Hematopoietic multipotent progenitor cell treated with erythropoietin and hydrocortisone succinate and interleukin-3 and kit ligand, for 15 days (in vitro differentiated cells): ENCODE measurements at regions not wholly inside any gene's neighbourhood (a gene's known extent, or its start where the extent isn't known, plus 50 kb on each side); places are given as distances from the start of the nearest gene placed in this dataset.
"Not testable (repeated sequence)": the region's sequence is repeated elsewhere in the genome, so short reads cannot be mapped to it uniquely, and the experiment has no call there.

ENCODE experiments used
- DNase-seq: peaks from one replicate; pipeline ENCODE4 v3.0.0-alpha.2; 2015; ENCODE audit warnings: low spot score

DNA sequence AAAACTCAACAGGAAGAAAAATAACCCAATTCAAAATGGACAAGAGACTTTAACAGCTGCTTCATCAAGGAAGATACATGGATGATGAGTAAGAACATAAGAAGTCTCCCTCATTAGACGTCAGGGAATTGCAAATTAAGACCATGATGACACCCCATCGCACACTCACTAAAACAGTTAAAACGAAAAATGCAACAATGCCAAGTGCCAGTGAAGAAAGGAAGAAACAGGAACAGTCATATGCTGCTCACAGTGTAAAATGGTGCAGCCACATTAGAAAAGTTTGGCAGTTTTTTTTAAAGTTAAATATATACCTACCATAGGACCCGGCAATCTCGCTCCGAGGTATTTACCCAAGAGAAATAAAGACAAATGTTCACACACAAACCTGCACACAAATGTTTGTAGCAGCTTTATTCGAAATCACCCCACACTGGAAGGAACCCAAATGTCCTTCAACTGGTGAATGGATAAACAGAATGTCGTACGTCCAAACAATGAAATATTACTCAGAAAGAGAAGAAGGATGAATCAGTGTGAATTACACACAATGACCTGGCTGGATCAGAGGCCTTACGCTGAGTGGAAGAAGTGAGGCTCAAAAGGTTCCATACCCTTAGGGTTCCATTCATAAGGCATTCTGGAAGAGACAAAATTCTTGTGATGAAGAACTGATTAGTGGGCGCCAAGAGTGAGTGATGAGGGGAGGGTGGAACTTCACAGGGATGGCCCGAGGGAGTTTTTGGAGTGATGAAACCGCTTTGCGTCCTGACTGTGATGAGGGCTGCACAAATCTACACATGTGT, 110.3 kb downstream of the C16orf95 start:
- DNase-seq: no peak

DNA sequence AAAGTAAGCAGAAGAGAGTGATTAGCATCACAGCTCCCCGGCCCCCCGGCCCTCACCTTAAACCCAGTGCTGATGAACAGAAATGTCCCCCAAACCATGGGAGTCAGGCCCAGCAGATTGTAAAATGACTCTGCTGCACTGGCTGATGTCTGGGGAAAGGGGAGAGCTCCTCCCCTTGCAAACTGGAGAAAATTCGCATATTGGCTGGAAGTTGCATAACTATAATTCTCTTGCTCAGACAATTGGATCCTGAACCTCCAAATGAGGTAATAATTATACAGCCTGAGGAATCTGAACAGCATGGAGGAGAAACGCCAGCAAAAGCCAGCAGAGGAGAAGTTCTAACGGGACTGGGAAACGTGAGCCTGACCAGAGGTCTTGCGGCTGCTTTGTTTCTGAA, 109.7 kb downstream of the C16orf95 start:
- no peak for DNase-seq

DNA sequence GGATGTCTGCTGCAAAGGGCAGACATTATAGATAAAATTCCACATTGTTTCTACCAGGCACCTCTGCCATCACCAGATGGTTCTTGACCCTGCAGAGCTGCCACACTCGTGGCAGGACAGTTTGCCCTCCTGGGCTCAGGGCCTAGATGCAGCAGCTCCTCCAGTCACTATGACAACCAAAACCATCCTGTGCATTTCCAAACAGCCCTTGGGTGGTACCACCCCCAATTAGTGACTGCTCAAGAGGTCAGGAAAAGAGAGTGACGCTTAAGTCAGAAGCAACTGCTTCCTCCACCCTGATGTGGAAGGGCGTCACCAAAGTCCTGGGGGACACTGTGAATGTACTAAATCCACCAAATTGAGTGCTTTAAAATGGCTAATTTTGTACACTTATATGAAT, 109.2 kb downstream of the C16orf95 start:
- no peak for DNase-seq

DNA sequence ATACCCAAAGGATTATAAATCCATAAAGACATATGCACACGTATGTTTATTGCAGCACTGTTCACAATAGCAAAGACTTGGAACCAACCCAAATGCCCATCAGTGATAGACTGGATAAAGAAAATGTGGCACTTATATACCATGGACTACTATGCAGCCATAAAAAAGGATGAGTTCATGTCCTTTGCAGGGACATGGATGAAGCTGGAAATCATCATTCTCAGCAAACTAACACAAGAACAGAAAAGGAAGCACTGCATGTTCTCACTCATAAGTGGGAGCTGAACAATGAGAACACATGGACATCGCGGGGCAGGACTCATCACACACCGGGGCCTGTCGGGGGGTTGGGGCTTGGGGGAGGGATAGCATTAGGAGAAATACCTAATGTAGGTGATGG, 108.2 kb downstream of the C16orf95 start:
- DNase-seq: not testable (repeated sequence)

DNA sequence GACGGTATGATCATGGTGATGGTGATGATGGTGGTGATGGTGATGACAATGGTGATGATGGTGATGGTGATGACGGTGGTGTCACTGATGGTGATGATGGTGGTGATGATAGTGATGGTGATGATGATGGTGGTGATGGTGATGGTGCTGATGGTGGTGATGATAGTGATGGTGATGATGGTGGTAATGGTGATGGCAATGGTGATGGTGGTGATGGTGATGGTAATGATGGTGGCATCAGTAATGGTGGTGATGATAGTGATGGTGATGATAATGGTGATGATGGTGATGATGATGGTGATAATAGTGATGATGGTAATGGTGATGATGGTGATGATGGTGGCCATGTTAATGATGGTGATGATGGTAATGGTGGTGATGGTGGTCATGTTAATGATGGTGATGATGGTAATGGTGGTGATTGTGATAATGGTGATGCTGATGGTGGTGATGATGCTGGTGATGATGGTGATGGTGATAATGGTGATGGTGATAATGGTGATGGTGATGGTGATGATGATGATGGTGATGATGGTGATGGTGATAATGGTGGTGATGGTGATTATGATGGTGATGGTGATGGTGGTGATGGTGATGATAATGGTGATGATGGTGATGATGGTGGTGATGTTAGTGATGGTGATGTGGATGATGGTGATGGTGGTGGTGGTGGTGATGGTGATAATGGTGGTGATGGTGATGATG, 107.2 kb downstream of the C16orf95 start:
- no peak for DNase-seq

DNA sequence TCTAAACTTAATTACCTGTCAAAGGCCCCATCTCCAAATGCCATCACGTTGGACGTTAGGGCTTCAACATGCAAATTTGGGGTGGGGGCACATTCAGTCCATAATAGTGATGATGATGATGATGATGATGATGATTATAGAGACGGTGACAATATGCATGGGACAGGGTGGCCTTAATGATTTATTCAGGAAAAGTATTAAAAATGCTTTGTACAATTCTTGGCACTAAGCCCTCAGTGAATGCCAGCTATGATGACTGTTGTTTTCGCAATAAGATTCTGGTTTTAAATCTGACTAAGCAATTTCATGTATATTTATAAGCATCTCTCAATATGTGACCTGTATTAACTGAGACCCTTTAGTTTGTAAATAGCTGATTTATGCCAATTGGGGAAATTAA, 106.3 kb downstream of the C16orf95 start:
- no peak for DNase-seq

DNA sequence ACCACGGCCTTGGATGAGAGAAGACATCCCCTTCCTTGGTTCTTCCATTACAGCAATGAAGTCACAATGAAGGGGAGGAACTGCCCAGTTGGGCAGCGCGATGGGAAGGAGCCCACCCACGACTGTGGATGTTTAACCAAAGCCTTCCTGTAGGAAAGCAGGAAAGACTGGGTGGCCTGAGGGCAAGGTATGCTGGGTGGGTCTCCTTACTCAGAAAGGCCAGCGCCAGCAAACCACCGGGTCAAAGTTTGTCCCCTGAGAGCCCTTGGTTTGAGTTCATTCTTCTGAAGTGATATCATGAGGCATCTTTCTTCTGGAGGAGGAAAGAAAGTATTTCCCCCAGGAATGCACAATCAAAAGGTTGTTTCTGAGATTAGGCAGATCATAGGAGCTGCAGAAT, 105.2 kb downstream of the C16orf95 start:
- no peak for DNase-seq

DNA sequence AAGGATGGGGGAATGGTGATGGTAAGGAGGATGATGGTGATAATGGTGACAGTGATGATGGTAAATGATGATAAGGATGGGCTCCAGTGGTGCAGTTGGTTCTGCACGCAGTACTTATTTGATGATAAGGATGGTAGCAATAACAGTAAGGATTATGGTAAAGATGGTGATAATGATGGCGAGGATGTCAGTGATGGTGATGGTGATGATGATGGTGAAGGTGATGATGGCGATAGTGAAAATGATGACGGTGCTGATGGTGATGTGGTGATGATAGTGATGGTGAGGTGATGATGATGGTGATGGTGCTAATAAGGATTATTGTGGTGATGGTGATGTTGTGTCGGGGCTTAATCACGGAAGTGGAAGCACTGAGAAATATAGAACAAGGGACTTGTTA, 103.7 kb downstream of the C16orf95 start:
- DNase-seq: no peak

DNA sequence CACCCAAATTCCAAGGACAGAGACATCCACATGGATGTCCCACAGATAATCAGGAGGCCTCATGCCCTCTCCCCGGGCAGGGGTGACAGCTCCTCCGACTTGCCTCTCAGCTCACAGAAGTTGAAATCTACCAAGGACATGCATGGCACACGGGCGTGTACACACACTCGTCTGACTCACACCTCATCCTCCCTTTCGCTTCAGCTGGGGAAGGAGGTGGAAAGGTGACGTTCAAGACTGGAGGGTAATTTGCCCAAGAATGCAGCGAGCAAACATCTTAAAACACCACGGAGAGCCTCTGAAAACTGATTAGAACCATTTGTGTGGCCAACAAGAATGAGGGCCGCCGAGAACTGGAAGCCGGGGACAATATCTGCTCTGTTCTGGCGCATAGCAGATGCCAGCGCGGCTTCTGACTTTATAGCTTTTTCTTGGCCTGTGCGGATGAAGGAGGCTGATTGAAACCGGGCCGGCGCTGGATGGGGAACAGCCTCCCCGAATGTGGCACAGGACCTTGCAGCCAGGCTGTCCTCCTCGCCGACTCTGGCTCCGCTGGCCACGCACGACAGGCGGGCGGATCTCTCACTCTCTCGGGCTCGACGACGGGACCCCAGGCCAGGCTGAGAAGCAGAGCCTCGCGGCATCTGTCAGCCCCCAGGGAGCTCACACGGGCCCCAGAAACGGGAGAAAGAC, 100.9 kb downstream of the C16orf95 start:
- DNase-seq: no peak

DNA sequence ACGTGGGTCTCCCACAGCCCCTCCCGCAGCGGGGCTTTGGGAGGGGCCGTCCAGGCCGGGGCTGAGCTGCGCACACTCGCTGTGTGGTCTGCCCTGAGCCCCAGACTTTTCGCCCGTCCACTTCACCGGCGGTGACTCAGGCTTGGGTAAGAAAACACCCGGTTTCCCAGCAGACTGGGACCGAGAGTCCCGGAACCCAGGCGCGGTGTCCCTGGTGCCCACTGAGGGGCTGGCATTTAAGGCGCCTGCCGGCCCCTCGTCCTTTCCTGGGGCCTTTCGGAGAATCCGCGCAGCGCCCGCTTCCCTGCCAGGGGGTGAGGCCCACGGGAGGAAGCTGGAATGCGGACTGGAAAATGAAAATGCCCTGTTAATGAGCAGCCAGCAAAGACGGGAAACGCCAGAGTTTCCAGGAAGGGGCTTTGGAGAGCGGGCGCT, 100.3 kb downstream of the C16orf95 start:
- no peak for DNase-seq

DNA sequence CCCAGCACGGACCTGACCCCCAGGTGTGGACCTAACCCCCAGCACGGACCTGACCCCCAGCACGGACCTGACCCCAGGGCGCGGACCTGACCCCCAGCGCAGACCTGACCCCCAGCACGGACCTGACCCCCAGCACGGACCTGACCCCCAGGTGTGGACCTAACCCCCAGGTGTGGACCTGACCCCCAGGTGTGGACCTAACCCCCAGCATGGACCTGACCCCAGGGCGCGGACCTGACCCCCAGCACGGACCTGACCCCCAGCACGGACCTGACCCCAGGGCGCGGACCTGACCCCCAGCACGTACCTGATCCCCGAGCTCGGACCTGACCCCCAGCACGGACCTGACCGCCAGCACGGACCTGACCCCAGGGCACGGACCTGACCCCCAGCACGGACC, 99.4 kb downstream of the C16orf95 start:
- not testable (repeated sequence) for DNase-seq

DNA sequence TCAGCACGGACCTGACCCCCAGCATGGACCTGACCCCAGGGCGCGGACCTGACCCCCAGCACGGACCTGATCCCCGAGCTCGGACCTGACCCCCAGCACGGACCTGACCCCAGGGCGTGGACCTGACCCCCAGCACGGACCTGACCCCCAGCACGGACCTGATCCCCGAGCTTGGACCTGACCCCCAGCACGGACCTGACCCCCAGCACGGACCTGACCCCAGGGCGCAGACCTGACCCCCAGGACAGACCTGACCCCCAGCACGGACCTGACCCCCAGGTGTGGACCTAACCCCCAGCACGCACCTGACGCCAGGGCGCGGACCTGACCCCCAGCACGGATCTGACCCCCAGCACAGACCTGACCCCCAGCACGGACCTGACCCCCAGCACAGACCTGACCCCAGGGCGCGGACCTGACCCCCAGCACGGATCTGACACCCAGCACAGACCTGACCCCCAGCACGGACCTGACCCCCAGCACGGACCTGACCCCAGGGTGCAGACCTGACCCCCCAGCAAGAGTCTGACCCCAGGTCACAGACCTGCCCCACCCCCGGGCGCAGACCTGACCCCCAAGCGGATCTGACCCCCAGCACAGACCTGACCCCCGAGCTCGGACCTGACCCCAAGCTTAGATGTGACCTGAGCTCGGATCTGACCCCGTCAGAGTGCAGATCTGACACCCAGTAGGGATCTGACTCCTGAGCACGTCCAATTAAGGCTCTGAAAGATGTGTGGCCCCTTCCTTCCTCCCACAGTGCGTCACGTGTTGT, 98.7 kb downstream of the C16orf95 start:
- no peak for DNase-seq

DNA sequence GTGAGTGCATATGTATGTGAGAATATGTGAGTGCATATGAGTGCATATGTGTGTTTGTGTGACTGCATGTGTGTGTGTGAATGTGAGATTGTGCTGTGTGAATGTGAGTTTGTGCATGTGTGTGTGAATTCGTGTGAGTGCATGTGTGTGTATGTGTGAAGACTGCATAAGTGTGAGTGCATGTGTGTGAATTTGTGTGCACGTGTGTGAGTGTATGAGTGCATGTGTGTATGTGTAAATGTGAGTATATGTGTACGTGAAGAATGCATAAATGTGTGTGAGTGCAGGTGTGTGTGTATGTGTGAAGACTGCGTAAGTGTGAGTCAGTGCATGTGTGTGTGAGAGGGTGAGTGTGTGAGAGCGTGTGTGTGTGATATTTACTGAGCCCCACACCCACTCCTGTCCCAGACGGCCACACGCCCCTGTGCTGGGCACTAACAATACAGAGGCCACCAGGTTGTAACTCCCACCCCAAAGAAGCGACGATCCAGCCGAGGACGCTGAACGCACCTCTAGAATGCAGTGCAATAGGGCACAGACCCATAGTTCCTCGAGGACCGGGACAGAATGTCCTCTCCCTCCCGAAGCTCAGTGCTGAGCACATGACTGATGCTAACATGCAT, 97.8 kb downstream of the C16orf95 start:
- DNase-seq: no peak

DNA sequence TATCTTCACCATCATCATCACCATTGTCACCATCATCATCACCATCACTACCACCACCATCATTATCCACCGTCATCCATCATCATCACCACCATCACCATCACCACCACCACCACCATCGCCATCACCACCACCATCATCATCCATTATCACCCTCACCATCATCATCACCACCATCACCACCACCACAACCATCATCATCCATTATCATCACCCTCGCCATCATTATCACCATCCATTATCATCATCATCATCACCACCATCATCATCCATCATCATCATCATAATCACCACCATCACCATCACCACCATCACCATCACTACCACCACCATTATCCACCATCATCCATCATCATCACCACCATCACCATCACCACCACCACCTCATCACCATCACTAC, 95.6 kb downstream of the C16orf95 start:
- DNase-seq: no peak

DNA sequence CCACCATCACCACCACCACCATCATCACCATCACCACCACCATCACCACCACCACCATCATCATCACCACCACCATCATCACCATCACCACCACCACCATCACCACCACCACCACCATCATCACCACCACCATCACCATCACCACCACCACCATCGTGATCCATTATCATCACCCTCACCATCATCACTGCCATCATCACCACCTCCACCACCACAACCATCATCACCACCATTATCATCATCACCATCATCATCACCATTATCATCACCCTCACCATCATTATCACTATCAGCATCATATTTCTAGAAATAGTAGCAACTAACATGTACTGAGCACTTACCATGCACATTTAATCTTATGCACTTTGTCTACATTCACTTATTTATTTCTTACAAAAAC, 94.9 kb downstream of the C16orf95 start:
- DNase-seq: no peak

DNA sequence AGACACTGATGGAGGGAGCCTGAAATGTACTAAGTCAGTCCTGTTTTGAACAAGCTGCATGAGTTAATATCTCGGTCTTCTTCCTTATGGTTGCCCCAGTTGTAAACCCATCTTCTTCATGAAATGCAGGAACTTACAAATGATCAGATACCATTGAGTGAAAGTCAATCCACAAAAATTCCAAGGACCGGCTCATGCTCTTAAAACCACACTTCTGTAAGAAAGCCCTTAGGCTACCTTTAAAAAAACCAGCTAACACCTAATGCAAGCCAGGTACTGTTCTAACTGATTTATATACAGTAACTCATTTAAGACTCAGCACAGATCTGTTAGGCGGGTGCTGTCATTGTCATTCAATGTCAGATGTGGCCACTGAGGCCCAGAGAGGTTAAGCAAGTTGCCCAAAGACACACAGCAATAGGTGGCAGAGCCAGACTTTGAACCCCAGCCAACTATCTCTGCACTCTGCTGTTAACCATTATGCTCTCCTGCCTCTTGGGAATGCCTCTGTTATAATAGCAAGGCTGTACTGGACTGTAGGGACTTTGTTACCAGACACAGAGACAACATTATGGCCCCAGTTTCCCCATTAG, 93.4 kb downstream of the C16orf95 start:
- no peak for DNase-seq

DNA sequence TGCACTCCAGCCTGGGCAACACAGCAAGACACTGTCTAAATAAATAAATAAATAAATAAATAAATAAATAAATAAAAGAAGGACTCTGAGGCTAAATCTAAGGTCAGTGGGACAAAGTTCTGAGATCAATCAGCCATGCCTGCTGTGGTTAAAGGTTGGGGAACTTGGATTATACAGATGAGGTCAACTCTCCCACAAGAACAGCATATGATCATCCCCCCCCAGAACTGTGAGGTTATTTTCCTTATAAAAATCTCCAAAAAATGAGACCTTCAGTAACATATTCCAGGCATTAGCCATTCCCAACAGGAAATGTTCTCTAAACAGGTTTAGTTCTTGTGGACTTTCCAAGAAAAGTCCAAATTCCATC, 90.3 kb downstream of the C16orf95 start:
- DNase-seq: no peak

DNA sequence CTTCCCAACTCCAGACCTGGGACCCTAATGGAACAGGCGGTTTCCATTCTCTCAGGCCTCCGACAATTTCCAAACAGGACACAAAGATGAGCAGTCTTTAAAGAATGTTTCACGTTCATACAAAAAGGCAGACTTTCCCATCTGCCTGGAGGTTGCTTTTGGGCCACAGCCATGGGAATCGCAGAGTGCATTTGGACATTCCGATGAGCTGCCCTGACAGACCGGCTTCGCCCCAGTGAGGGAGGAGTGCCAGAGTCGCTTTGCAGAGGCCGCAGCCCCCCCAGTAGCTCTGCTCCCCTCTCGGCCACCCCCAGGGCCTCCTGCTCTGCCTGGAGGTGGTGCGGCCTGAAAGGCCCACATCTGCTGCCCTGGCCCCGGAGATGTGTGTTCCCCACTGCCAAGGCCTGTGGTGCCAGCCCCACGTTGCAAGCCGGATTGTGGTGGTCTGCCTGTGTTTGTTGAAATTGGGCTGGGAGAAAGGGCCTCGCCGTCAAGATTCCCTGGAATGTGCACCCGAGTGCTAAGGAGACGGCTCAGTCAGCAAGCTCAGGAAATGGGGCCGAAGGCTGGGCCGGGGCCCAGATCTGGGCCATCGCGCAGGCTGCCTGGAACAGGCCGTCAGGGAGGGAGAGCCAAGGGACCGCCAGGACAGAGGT, 89.8 kb downstream of the C16orf95 start:
- no peak for DNase-seq

DNA sequence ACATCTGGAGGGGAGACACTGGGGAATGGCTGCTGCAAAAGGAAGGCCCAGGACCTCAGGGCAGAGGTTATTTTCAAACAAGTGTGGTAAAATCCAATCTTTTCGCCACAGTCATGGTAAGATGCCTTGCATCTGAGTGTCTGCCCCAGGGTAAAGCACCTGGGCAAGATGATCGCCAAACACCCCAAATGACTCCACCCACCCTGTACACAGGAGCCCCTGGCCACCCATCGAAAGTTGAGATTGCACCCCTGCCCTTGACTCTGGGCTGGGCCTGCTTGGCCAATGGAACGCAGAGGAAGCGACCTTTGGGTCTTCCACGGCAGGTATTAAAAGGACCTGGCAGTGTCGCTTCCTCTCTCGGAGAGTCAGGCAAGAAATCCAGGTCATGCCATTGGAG, 88.8 kb downstream of the C16orf95 start:
- DNase-seq: no peak

DNA sequence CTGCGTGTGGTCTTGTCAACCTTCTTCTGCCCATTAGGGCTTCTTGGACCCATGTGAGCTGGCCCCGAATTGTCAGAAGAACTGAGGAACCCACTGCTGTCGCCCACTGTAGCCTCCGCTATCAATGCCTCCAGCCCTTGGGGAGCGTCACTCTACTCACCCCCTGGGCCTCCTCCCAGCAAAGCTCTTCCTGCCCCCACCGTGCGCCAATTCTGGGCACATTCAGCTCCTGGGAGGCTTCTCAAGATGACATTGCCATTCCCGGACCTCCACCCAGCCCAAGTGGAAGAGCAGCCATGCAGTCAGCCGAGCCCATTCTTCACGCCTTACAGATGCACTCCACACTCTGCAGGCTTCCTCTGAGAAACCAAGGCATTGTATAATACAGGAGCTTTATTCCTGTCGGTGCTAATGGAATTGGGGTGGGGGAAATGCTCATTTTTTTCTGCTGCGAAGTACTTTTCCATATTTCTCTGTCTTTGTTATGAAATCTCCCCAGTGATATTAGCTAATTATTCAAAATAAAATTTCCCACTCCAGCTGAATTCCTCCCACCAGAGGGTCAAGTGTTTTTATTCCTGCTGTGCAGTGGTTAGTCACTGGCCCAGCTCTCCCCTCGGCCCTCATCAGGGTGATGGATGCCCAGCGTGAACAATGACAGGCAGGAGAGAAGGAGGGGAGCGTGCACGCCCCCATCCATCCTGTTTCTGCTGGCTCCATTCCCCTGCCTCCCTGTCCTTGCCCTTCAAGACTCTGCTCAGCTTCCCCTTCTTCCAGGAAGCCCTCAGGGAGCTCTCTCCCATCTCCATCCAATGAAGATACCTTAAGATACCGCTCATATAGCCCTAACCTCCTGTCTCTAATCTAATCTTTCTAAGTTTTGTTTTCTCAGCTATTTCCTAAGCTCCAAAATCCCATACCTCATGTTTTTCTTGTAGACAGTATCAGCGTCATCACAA, 87.7 kb downstream of the C16orf95 start:
- DNase-seq: no peak
